Activated CD4-positive, alpha-beta T cell treated with anti-CD3 and anti-CD28 coated beads for 36 hours (primary cell): ENCODE measurements at regions not wholly inside any gene's neighbourhood (a gene's known extent, or its start where the extent isn't known, plus 50 kb on each side); places are given as distances from the start of the nearest gene placed in this dataset.
"Not testable (repeated sequence)": the region's sequence is repeated elsewhere in the genome, so short reads cannot be mapped to it uniquely, and the experiment has no call there.

Experiments used
- ATAC-seq: fragments of 200-7000 bp; cut with Tn5 transposase; one replicate; pipeline ENCODE4 v1.10.0; 2021; ENCODE audit warnings: mild to moderate bottlenecking, moderate library complexity
- CTCF ChIA-PET: fragments of 350-600 bp; sonication (Branson Sonifier 250); formaldehyde crosslinking; loops from one replicate; lab custom pipeline; 2021; ENCODE audit warnings: antibody characterized with exemption; lab: Charles Lee
- POLR2A ChIA-PET: fragments of 350-600 bp; sonication (Branson Sonifier 250); formaldehyde crosslinking; loops from one replicate; lab custom pipeline; 2021; ENCODE audit warnings: antibody characterized with exemption, inconsistent platforms; lab: Charles Lee
- DNase-seq: peaks from one replicate; pipeline ENCODE4 v3.0.0-alpha.2; 2020
- H3K27ac Mint-ChIP-seq: one replicate; pipeline ENCODE4 v1.8.0; 2021; ENCODE audit warnings: mixed read lengths
- H3K27me3 Mint-ChIP-seq: one replicate; pipeline ENCODE4 v1.8.0; 2021; ENCODE audit warnings: mixed read lengths
- H3K36me3 Mint-ChIP-seq: one replicate; pipeline ENCODE4 v1.8.0; 2021; ENCODE audit warnings: low read depth, mixed read lengths
- H3K4me1 Mint-ChIP-seq: one replicate; pipeline ENCODE4 v1.8.0; 2021; ENCODE audit warnings: mixed read lengths
- H3K4me3 Mint-ChIP-seq: one replicate; pipeline ENCODE4 v1.8.0; 2021; ENCODE audit warnings: mild to moderate bottlenecking, moderate library complexity, mixed read lengths
- H3K9me3 Mint-ChIP-seq: one replicate; pipeline ENCODE4 v1.8.0; 2021; ENCODE audit warnings: low read depth, mixed read lengths
- intact Hi-C, 2 experiments: fragments of 100-400 bp; cut with DNase I in 1 of 2; cut with micrococcal nuclease in 1 of 2; formaldehyde crosslinking; loops; one replicate each; pipeline versions ENCODE4 v1.14.2 to v1.15.1; 2022 to 2024; cut with DNase I, micrococcal nuclease

- ChIA-PET POLR2A (no interaction called here), CTCF (no interaction called here)
- Mint-ChIP-seq H3K4me3 (no peak overlapping the region), H3K27ac (no peak overlapping the region), H3K27me3 (no peaks in the 10 kb centered on the region), H3K4me1 (no peaks in the 10 kb centered on the region), H3K36me3 (no peaks in the 10 kb centered on the region), H3K9me3 (no peaks in the 10 kb centered on the region)
- intact Hi-C loops: no loop called here
- ATAC-seq (no peak), DNase-seq (no peak)
These were observed 260.1 kb downstream of the KCNE4 start for GRCh38 chr2:223311889-223312680.

DNA sequence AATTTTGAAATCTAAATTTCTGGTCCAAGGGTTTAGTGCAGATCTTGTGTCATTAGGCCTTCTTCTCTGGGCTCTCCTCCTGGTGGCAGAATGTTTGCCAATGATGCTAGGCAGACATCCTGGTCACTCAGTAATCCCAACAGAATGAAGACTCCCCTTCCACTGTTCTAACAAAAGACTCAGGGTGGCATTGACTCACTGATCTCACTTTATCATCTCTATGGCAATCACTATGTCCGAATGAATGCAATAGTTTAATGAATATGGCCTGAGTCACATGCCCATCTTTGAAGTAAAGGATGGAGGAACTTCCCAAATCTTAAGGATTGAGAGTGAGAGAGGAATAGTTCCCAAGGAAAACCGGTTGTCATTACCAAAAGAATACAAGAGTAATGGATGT, 261.1 kb downstream of the KCNE4 start:
- ATAC-seq: no peak
- no peaks in the 10 kb centered on the region for H3K27me3 Mint-ChIP-seq
- no peak overlapping the region for H3K4me3 Mint-ChIP-seq
- CTCF ChIA-PET: no interaction called here
- H3K27ac Mint-ChIP-seq: no peak overlapping the region
- no peaks in the 10 kb centered on the region for H3K36me3 Mint-ChIP-seq
- H3K4me1 Mint-ChIP-seq: no peaks in the 10 kb centered on the region
- H3K9me3 Mint-ChIP-seq: no peaks in the 10 kb centered on the region
- POLR2A ChIA-PET: no interaction called here
- DNase-seq: no peak
- intact Hi-C loops: no loop called here

- POLR2A ChIA-PET: no interaction called here
- ATAC-seq: no peak
These were observed 262.8 kb downstream of the KCNE4 start for GRCh38 chr2:223314811-223315210.

GRCh38 chr2:223315813-223316212, 263.8 kb downstream of the KCNE4 start:
- H3K9me3 Mint-ChIP-seq: no peaks in the 10 kb centered on the region
- ChIA-PET CTCF (no interaction called here), POLR2A (no interaction called here)
- ATAC-seq (no peak), DNase-seq (no peak)
- H3K27ac Mint-ChIP-seq: no peak overlapping the region
- no peak overlapping the region for H3K4me3 Mint-ChIP-seq
- no peaks in the 10 kb centered on the region for H3K36me3 Mint-ChIP-seq
- intact Hi-C loops: no loop called here
- no peaks in the 10 kb centered on the region for H3K27me3 Mint-ChIP-seq
- H3K4me1 Mint-ChIP-seq: no peaks in the 10 kb centered on the region

More at GRCh38 chr2:223314811-223315210, 262.8 kb downstream of the KCNE4 start:
- no peaks in the 10 kb centered on the region for H3K27me3 Mint-ChIP-seq
- no peak for DNase-seq
- H3K4me3 Mint-ChIP-seq: no peak overlapping the region
- H3K27ac Mint-ChIP-seq: no peak overlapping the region
- H3K9me3 Mint-ChIP-seq: no peaks in the 10 kb centered on the region
- CTCF ChIA-PET: no interaction called here
- H3K4me1 Mint-ChIP-seq: no peaks in the 10 kb centered on the region
- no peaks in the 10 kb centered on the region for H3K36me3 Mint-ChIP-seq
- intact Hi-C loops: no loop called here

DNA sequence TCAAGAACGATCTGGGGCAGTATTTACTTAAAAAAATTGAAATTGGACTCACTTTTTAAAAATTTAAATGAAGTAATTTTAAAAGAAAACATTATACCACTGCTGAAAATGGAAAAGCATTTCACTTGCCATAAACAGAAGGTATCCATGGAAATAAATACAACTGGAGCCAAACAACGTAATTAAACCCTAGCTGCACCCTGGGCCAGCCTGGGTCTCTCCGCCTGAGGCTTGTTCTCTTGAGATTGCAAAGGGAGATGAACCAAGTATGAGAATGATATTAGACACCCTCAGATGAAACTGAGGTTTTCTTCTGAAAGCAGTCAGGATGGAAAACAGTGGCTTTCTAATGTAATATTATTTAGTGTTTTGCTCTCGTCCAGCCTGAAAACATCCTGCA, 264.4 kb downstream of the KCNE4 start:
- ATAC-seq (no peak), DNase-seq (no peak)
- Mint-ChIP-seq H3K4me1 (no peaks in the 10 kb centered on the region), H3K9me3 (no peaks in the 10 kb centered on the region), H3K27me3 (no peaks in the 10 kb centered on the region), H3K36me3 (no peaks in the 10 kb centered on the region), H3K4me3 (no peak overlapping the region), H3K27ac (no peak overlapping the region)
- POLR2A ChIA-PET: no interaction called here
- CTCF ChIA-PET: no interaction called here
- intact Hi-C loops: no loop called here

DNA sequence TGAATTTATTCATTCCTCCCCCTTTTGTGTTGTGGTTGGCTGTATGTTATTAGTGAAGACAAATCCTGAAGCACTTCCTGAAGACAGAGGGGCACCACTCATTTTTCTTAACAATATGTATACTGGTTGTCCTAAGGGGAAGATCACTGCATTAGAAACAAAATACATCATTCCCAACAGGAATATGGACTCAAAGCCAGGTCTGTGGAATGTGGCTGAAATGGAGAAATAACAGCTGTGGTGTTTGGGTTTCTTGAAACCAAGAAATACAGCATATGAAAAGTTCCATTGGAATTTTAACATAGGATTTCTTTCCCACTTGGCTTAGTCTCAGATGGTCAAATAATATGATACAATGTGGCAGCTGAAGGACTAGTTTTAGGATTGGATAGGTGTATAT, 267.6 kb downstream of the KCNE4 start:
- no peaks in the 10 kb centered on the region for H3K36me3 Mint-ChIP-seq
- ChIA-PET POLR2A (no interaction called here), CTCF (no interaction called here)
- intact Hi-C loops: no loop called here
- no peaks in the 10 kb centered on the region for H3K9me3 Mint-ChIP-seq
- H3K4me1 Mint-ChIP-seq: no peaks in the 10 kb centered on the region
- no peak for ATAC-seq
- no peak for DNase-seq
- H3K4me3 Mint-ChIP-seq: no peak overlapping the region
- no peaks in the 10 kb centered on the region for H3K27me3 Mint-ChIP-seq
- H3K27ac Mint-ChIP-seq: no peak overlapping the region

GRCh38 chr2:223324402-223324801, 272.4 kb downstream of the KCNE4 start:
- DNase-seq (no peak), ATAC-seq (no peak)
- Mint-ChIP-seq H3K4me3 (no peak overlapping the region), H3K27me3 (peaks cover 2% of the 10 kb centered on the region), H3K36me3 (no peaks in the 10 kb centered on the region), H3K9me3 (no peaks in the 10 kb centered on the region), H3K4me1 (no peaks in the 10 kb centered on the region), H3K27ac (no peak overlapping the region)
- POLR2A ChIA-PET: no interaction called here
- intact Hi-C loops: no loop called here
- CTCF ChIA-PET: no interaction called here

GRCh38 chr2:223328578-223328977, 273.6 kb downstream of the SCG2 start:
- Mint-ChIP-seq H3K4me3 (no peak overlapping the region), H3K36me3 (no peaks in the 10 kb centered on the region), H3K27ac (no peak overlapping the region), H3K27me3 (peaks cover 2% of the 10 kb centered on the region), H3K4me1 (no peaks in the 10 kb centered on the region), H3K9me3 (peaks cover 4% of the 10 kb centered on the region)
- ChIA-PET CTCF (no interaction called here), POLR2A (no interaction called here)
- ATAC-seq (no peak), DNase-seq (no peak)
- intact Hi-C loops: no loop called here

DNA sequence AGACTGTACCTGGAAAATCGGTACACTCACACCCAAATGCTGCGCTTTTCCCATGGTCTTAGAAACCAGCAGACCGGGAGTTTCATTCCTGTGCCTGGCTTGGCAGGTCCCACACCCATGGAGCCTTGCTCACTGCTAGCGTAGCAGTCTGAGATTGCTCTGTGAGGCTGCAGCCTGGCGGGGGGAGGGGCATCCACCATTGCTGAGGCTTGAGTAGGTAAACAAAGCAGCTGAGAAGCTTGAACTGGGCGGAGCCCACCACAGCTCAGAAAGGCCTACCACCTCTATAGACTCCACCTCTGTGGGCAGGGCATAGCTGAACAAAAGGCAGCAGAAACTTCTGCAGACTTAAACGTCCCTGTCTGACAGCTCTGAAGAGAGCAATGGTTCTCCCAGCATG, 271.4 kb downstream of the SCG2 start:
- ATAC-seq, H3K27me3 Mint-ChIP-seq, H3K9me3 Mint-ChIP-seq, POLR2A ChIA-PET, H3K4me3 Mint-ChIP-seq, intact Hi-C loops, DNase-seq, H3K4me1 Mint-ChIP-seq, H3K36me3 Mint-ChIP-seq, H3K27ac Mint-ChIP-seq, CTCF ChIA-PET: not testable (repeated sequence)

DNA sequence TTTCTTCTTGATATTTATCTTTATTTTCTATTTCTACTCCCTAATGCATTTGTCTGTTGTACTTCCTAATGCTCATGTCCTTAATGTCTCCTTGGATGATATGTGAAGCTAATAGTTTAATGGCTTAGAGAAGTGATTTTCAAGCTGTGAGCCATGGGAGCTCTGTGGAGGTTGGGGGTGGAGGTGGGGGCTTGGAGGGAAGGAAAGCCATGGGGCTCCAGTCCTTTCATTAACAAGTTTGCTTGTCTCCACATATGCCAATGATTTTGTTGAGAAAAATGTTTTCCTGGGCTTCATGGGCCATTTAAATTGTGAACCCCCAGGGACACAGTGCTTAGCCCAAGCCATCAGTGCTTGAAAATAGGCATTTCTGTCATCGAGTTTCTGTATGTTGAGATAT, 264.1 kb downstream of the SCG2 start:
- ATAC-seq (no peak), DNase-seq (no peak)
- POLR2A ChIA-PET: no interaction called here
- Mint-ChIP-seq H3K27ac (no peak overlapping the region), H3K27me3 (no peaks in the 10 kb centered on the region), H3K4me1 (no peaks in the 10 kb centered on the region), H3K9me3 (peaks cover 2% of the 10 kb centered on the region), H3K4me3 (no peak overlapping the region), H3K36me3 (no peaks in the 10 kb centered on the region)
- intact Hi-C loops: no loop called here
- CTCF ChIA-PET: no interaction called here

DNA sequence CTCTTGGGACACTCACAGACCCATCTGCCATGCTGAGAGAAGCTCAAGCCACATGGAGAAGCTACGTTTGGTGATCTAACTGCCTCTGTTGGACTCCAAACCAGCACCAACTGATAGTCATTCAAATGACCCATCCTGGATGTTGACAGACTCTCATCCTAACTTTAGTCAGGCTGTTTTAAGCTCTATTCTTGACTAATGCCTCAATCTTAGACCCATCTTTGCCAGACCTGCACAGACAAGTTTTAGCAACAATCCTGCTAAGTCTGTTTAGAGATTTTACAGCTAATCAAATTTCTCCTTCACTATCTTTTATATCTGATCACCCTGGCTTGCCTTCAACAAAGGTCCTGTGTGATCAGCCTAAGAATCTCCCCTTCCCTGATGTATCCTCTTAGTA, 245.1 kb downstream of the SCG2 start:
- intact Hi-C loops: no loop called here
- POLR2A ChIA-PET: no interaction called here
- Mint-ChIP-seq H3K9me3 (peaks cover 1% of the 10 kb centered on the region), H3K27ac (no peak overlapping the region), H3K4me3 (no peak overlapping the region), H3K27me3 (no peaks in the 10 kb centered on the region), H3K4me1 (no peaks in the 10 kb centered on the region), H3K36me3 (no peaks in the 10 kb centered on the region)
- ATAC-seq (no peak), DNase-seq (no peak)
- CTCF ChIA-PET: interaction anchor here (0.9 kb wide), 1 partner anchor 40 kb away, joined by 3 read pairs; no protein-coding TSS in a partner anchor

- no peaks in the 10 kb centered on the region for H3K36me3 Mint-ChIP-seq
- intact Hi-C loops: no loop called here
- ChIA-PET POLR2A (no interaction called here), CTCF (no interaction called here)
- H3K9me3 Mint-ChIP-seq: no peaks in the 10 kb centered on the region
- no peaks in the 10 kb centered on the region for H3K27me3 Mint-ChIP-seq
- no peaks in the 10 kb centered on the region for H3K4me1 Mint-ChIP-seq
- no peak overlapping the region for H3K27ac Mint-ChIP-seq
- ATAC-seq: no peak
- no peak overlapping the region for H3K4me3 Mint-ChIP-seq
- no peak for DNase-seq
These were observed 239.1 kb downstream of the SCG2 start for GRCh38 chr2:223363085-223363484.
